Testis (tissue), 2 donors: ENCODE measurements at regions not wholly inside any gene's neighbourhood (a gene's known extent, or its start where the extent isn't known, plus 50 kb on each side); places are given as distances from the start of the nearest gene placed in this dataset.

Experiments used
- CTCF ChIP-seq, 3 experiments: fragments of 450-650 bp in 2 of 3; fragments of 200-600 bp in 1 of 3; sonication (generic) in 1 of 3; IDR thresholded peaks; one replicate each; pipeline ENCODE4 v1.5.1; 2016 to 2019; ENCODE audit warnings: antibody characterized with exemption in 3 of 3, mild to moderate bottlenecking in 2 of 3, moderate library complexity in 1 of 3
- POLR2A ChIP-seq: fragments of 450-650 bp; IDR thresholded peaks from one replicate; pipeline ENCODE4 v1.6.1; 2017; ENCODE audit warnings: antibody characterized with exemption, mild to moderate bottlenecking, moderate library complexity

GRCh38 chr3:67846166-67846565 lies 191.8 kb upstream of the SUCLG2 start:
- no peak for TF ChIP-seq CTCF (IDR thresholded peaks at IDR 0.05)
- no peak for TF ChIP-seq POLR2A
